ENCODE measurements at regions not wholly inside any gene's neighbourhood (a gene's known extent, or its start where the extent isn't known, plus 50 kb on each side); places are given as distances from the start of the nearest gene placed in this dataset.

- Mint-ChIP-seq H3K36me3 (ENCODE audit: insufficient read depth) (no peaks in the 10 kb centered on the region), H3K9me3 (ENCODE audit: low read depth) (no peaks in the 10 kb centered on the region), H3K27me3 (peaks cover 1% of the 10 kb centered on the region), H3K27ac (no peak overlapping the region), H3K4me3 (ENCODE audit: low read depth) (no peak overlapping the region), H3K4me1 (ENCODE audit: low read depth) (no peaks in the 10 kb centered on the region)
- DNase-seq (ENCODE audit: low spot score, unreplicated experiment), result no peak
- no peak for TF ChIP-seq CTCF (IDR thresholded peaks at IDR 0.05; ENCODE audit: unreplicated experiment)
These were observed 447.2 kb downstream of the MATN1 start for GRCh38 chr1:30275926-30276764.

- TF ChIP-seq CTCF (IDR thresholded peaks at IDR 0.05; ENCODE audit: unreplicated experiment), result no peak
- DNase-seq (ENCODE audit: low spot score, unreplicated experiment), result no peak
- Mint-ChIP-seq H3K9me3 (ENCODE audit: low read depth) (no peaks in the 10 kb centered on the region), H3K4me1 (ENCODE audit: low read depth) (no peaks in the 10 kb centered on the region), H3K27ac (no peak overlapping the region), H3K4me3 (ENCODE audit: low read depth) (no peak overlapping the region), H3K36me3 (ENCODE audit: insufficient read depth) (no peaks in the 10 kb centered on the region), H3K27me3 (peaks cover 9% of the 10 kb centered on the region)
These were observed 448.3 kb downstream of the MATN1 start for GRCh38 chr1:30274976-30275621.

- no peak overlapping the region for H3K4me3 Mint-ChIP-seq (ENCODE audit: low read depth)
- DNase-seq (ENCODE audit: low spot score, unreplicated experiment), result peak; percentile 7
- no peaks in the 10 kb centered on the region for H3K4me1 Mint-ChIP-seq (ENCODE audit: low read depth)
- TF ChIP-seq CTCF (IDR thresholded peaks at IDR 0.05; ENCODE audit: unreplicated experiment), result no peak
- H3K27me3 Mint-ChIP-seq, result peaks cover 13% of the 10 kb centered on the region
- no peaks in the 10 kb centered on the region for H3K36me3 Mint-ChIP-seq (ENCODE audit: insufficient read depth)
- H3K9me3 Mint-ChIP-seq (ENCODE audit: low read depth), result no peaks in the 10 kb centered on the region
- no peak overlapping the region for H3K27ac Mint-ChIP-seq
These were observed 449.0 kb downstream of the MATN1 start for GRCh38 chr1:30274173-30274970.

- Mint-ChIP-seq H3K27ac (no peak overlapping the region), H3K36me3 (ENCODE audit: insufficient read depth) (no peaks in the 10 kb centered on the region), H3K9me3 (ENCODE audit: low read depth) (no peaks in the 10 kb centered on the region), H3K4me3 (ENCODE audit: low read depth) (no peak overlapping the region), H3K27me3 (peaks cover 16% of the 10 kb centered on the region), H3K4me1 (ENCODE audit: low read depth) (no peaks in the 10 kb centered on the region)
- DNase-seq (ENCODE audit: low spot score, unreplicated experiment), result no peak
- TF ChIP-seq CTCF (IDR thresholded peaks at IDR 0.05; ENCODE audit: unreplicated experiment), result no peak
These were observed 449.9 kb downstream of the MATN1 start for GRCh38 chr1:30273456-30273855.

GRCh38 chr1:30273021-30273325 lies 450.4 kb downstream of the MATN1 start:
- H3K27me3 Mint-ChIP-seq, result peaks cover 16% of the 10 kb centered on the region
- H3K36me3 Mint-ChIP-seq (ENCODE audit: insufficient read depth), result no peaks in the 10 kb centered on the region
- no peak for DNase-seq (ENCODE audit: low spot score, unreplicated experiment)
- no peak overlapping the region for H3K4me3 Mint-ChIP-seq (ENCODE audit: low read depth)
- no peak for TF ChIP-seq CTCF (IDR thresholded peaks at IDR 0.05; ENCODE audit: unreplicated experiment)
- no peaks in the 10 kb centered on the region for H3K4me1 Mint-ChIP-seq (ENCODE audit: low read depth)
- no peaks in the 10 kb centered on the region for H3K9me3 Mint-ChIP-seq (ENCODE audit: low read depth)
- H3K27ac Mint-ChIP-seq, result no peak overlapping the region

Data from progenitor cell of endocrine pancreas (in vitro differentiated cells).